Right lobe of liver (tissue), 6 donors: ENCODE measurements at regions not wholly inside any gene's neighbourhood (a gene's known extent, or its start where the extent isn't known, plus 50 kb on each side); places are given as distances from the start of the nearest gene placed in this dataset.

Source experiments
- ATAC-seq, 4 donors: fragments of 200-7000 bp; cut with Tn5 transposase; one replicate each; pipeline ENCODE4 v1.9.1; 2020; ENCODE audit warnings: mild to moderate bottlenecking in 4 of 4, moderate library complexity in 4 of 4
- DNase-seq, 3 donors: peaks; one replicate each; pipeline ENCODE4 v3.0.0-alpha.2; 2020
- H3K27ac ChIP-seq, 3 donors: fragments of 200-600 bp; one replicate each; pipeline ENCODE4 v1.8.0; 2022
- H3K27me3 ChIP-seq, 2 donors: fragments of 200-600 bp; one replicate each; pipeline ENCODE4 v1.8.0; 2022
- H3K36me3 ChIP-seq, 4 donors: fragments of 200-600 bp; sonication (generic) in 1 of 4; one replicate each; pipeline versions ENCODE4 v1.5.1 to v1.8.0; 2017 to 2022; ENCODE audit warnings: control low read depth in 1 of 4
- H3K4me1 ChIP-seq, 4 donors: fragments of 200-600 bp; sonication (generic) in 1 of 4; one replicate each; pipeline versions ENCODE4 v1.5.1 to v1.8.0; 2017 to 2022; ENCODE audit warnings: control low read depth in 1 of 4
- H3K4me3 ChIP-seq, 3 donors: fragments of 200-600 bp; one replicate each; pipeline ENCODE4 v1.8.0; 2022
- H3K9me3 ChIP-seq, 4 donors: fragments of 200-600 bp; sonication (generic) in 1 of 4; one replicate each; pipeline versions ENCODE4 v1.5.1 to v1.8.0; 2017 to 2022; ENCODE audit warnings: control low read depth in 1 of 4
- POLR2A ChIP-seq: fragments of 450-650 bp; IDR thresholded peaks from one replicate; pipeline ENCODE4 v1.6.1; 2017; ENCODE audit warnings: antibody characterized with exemption, mild to moderate bottlenecking
- WGBS: methylation state at CpG from one replicate; pipeline ENCODE4 v1.1.6; 2018; ENCODE audit warnings: low coverage, low lambda C conversion rate; ENCODE audit not compliant: insufficient coverage; ENCODE audit errors: missing lambda C conversion rate; 5-methylcytosine and 5-hydroxymethylcytosine counted together
- intact Hi-C, 2 donors: fragments of 100-400 bp; cut with DNase I; formaldehyde crosslinking; loops; one replicate each; pipeline versions ENCODE4 v1.11.2 to v1.14.1; 2022
- TF ChIP-seq, protein P1 (sequence below), 4 donors: fragments of 200-600 bp in 3 of 4; fragments of 450-650 bp in 1 of 4; IDR thresholded peaks; one replicate each; pipeline versions ENCODE4 v1.5.1 to v1.8.0; 2016 to 2022; ENCODE audit warnings: antibody characterized with exemption in 4 of 4, mild to moderate bottlenecking in 2 of 4
- donor health status: DM: no; HTN: yes; CAD: no.
- donor health status: DM: no; HTN: no; CAD: no.
- donor health status: DM: no; HTN: no; CAD: no.
- donor health status: DM: no; HTN: yes; CAD: no.
- donor health status: DM: no; HTN: yes; CAD: no.

DNA sequence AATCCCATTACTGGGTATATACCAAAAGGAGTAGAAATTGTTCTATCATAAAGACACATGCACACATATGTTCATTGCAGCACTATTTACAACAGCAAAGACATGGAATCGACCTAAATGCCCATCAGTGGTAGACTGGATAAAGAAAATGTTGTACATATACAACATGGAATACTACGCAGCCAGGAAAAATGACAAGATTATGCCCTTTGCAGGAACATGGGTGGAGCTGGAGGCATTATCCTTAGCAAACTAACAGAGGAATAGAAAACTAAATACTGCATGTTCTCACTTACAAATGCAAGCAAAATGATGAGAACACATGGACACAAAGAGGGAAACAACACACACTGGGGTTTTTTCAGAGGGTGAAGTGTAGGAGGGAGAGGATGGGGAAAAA, 300.2 kb downstream of the BAMBI start:
- ATAC-seq (no peak), DNase-seq (no peak)
- intact Hi-C loops, result no loop called here
- no peaks in the 10 kb centered on the region for H3K4me1 ChIP-seq
- H3K9me3 ChIP-seq, result no peaks in the 10 kb centered on the region
- no peak overlapping the region for H3K27ac ChIP-seq
- H3K4me3 ChIP-seq, result no peak overlapping the region
- TF ChIP-seq, protein P1, sequence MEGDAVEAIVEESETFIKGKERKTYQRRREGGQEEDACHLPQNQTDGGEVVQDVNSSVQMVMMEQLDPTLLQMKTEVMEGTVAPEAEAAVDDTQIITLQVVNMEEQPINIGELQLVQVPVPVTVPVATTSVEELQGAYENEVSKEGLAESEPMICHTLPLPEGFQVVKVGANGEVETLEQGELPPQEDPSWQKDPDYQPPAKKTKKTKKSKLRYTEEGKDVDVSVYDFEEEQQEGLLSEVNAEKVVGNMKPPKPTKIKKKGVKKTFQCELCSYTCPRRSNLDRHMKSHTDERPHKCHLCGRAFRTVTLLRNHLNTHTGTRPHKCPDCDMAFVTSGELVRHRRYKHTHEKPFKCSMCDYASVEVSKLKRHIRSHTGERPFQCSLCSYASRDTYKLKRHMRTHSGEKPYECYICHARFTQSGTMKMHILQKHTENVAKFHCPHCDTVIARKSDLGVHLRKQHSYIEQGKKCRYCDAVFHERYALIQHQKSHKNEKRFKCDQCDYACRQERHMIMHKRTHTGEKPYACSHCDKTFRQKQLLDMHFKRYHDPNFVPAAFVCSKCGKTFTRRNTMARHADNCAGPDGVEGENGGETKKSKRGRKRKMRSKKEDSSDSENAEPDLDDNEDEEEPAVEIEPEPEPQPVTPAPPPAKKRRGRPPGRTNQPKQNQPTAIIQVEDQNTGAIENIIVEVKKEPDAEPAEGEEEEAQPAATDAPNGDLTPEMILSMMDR (IDR thresholded peaks at IDR 0.05), result no peak
- no peak for TF ChIP-seq POLR2A
- WGBS, result 56% methylated on average over 2 of the region's 2 CpGs
- no peaks in the 10 kb centered on the region for H3K27me3 ChIP-seq
- no peaks in the 10 kb centered on the region for H3K36me3 ChIP-seq

DNA sequence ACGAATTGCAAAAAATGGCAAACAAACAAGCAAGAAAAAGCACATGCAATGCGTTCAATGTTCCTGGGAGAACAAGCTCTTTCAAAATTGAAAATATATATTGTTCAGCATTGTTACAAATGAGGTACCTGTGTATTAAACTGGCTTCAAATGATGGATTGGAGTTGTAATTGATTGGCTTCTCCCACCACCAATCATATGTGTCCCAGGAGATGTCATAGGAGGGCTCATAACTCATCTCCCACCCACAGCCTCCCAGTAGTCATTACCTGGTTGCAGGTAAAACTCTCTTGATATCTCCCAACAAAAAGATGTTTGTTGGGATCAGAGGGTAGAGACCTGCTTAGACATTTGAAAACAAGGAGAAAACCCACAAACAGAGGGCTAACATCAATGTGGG, 302.9 kb downstream of the BAMBI start:
- H3K4me3 ChIP-seq, result no peak overlapping the region

DNA sequence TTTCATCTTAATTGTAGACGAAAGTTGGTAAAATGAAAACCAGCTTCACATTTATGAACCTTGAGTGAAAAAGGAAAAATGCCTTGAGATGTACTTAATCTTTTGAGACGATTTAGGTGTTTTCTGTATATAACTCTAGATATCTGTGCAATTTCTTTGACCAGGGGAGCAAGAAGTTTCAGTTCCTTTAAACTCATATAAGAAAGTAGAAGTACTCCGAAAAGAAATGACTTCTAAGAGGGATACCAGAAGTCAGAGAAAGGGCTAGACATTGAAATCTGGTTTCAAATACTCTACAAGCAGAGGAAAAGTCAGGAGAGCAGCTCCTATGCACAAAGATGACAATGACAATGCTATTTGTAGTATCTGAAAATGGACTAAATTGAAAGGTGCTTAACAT, 303.7 kb downstream of the BAMBI start:
- no peaks in the 10 kb centered on the region for H3K9me3 ChIP-seq
- H3K4me1 ChIP-seq, result peaks cover 0 to 6% (median 3%) of the 10 kb centered on the region in 4 donors
- no peak for TF ChIP-seq POLR2A
- TF ChIP-seq, protein P1 (IDR thresholded peaks at IDR 0.05), result no peak
- ATAC-seq (no peak), DNase-seq (no peak)
- WGBS, result 70% methylated on average over 3 of the region's 3 CpGs
- no peaks in the 10 kb centered on the region for H3K36me3 ChIP-seq
- no peaks in the 10 kb centered on the region for H3K27me3 ChIP-seq
- H3K27ac ChIP-seq, result no peak overlapping the region
- H3K4me3 ChIP-seq, result no peak overlapping the region
- intact Hi-C loops, result no loop called here

More for the DNA sequence above, 302.9 kb downstream of the BAMBI start:
- H3K9me3 ChIP-seq, result no peaks in the 10 kb centered on the region
- no peak for ATAC-seq
- intact Hi-C loops, result no loop called here
- H3K27me3 ChIP-seq, result no peaks in the 10 kb centered on the region
- TF ChIP-seq, protein P1 (IDR thresholded peaks at IDR 0.05), result no peak
- no peak for TF ChIP-seq POLR2A
- H3K4me1 ChIP-seq, result peaks cover 0 to 6% (median 3%) of the 10 kb centered on the region in 4 donors
- no peak overlapping the region for H3K27ac ChIP-seq
- WGBS, result 68% methylated on average over 2 of the region's 2 CpGs
- no peak for DNase-seq
- H3K36me3 ChIP-seq, result no peaks in the 10 kb centered on the region

DNA sequence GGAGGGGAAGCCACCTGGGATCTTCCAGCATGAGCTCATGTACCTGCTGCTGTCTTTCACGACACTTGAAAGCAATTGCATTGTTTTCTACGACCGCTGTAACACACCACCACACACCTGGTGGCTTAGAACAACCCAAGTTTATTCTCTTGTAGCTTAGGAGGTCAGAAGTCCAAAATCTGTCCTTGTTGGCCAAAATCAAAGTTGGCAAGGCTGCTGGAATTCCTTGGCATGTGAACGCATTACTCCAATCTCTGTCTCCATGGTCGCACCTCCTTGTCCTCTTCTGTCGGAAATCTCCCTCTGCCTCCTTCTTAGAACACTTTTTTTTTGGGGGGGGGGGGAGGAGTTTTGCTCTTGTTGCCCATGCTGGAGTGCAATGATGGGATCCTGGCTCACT, 305.7 kb downstream of the BAMBI start:
- Histone ChIP-seq H3K9me3 (no peaks in the 10 kb centered on the region), H3K4me1 (peaks cover 0 to 6% (median 3%) of the 10 kb centered on the region in 4 donors), H3K27ac (no peak overlapping the region), H3K36me3 (no peaks in the 10 kb centered on the region), H3K4me3 (no peak overlapping the region), H3K27me3 (no peaks in the 10 kb centered on the region)
- no peak for TF ChIP-seq POLR2A
- TF ChIP-seq, protein P1 (IDR thresholded peaks at IDR 0.05), result no peak
- 53% methylated on average over 6 of the region's 6 CpGs for WGBS
- intact Hi-C loops, result no loop called here
- ATAC-seq (peak in 2 of 4 donors; percentile 27 to 66), DNase-seq (no peak)

DNA sequence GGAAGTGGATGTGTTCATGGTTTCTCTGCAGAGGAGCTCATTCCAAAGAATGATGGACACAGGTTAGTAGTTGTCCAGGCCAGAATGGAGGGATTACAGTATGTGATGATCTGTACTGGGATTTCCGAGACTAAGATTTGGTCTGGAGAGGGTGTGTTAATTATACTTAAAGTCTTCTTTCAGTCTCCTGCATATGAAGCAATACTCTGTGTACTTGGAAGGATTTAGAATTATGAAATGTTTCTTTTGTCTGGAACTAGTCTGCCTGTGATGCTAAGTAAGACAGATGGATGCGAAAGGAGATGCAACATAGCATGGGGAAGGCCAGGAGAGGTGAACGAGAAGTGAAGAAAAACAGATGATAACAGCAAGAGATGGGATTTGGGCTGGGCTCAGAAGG, 305.1 kb upstream of the LYZL1 start:
- TF ChIP-seq, protein P1 (IDR thresholded peaks at IDR 0.05), result no peak
- no peak for TF ChIP-seq POLR2A
- WGBS, result 56% methylated on average over 3 of the region's 3 CpGs
- Histone ChIP-seq H3K4me3 (no peak overlapping the region), H3K27me3 (no peaks in the 10 kb centered on the region), H3K36me3 (no peaks in the 10 kb centered on the region), H3K4me1 (peaks cover 0 to 6% (median 3%) of the 10 kb centered on the region in 4 donors), H3K27ac (no peak overlapping the region), H3K9me3 (no peaks in the 10 kb centered on the region)
- ATAC-seq (no peak), DNase-seq (no peak)
- intact Hi-C loops, result no loop called here
